MM.1S (cell line): ENCODE measurements at regions not wholly inside any gene's neighbourhood (a gene's known extent, or its start where the extent isn't known, plus 50 kb on each side); places are given as distances from the start of the nearest gene placed in this dataset.

Source experiments
- CTCF ChIP-seq: fragments of 300-600 bp; sonication (generic); IDR thresholded peaks from 2 replicates; pipeline ENCODE4 v1.5.1; 2016; ENCODE audit warnings: antibody characterized with exemption, low read length, mixed read lengths
- EZH2 ChIP-seq: fragments of 300-600 bp; sonication (generic); optimal IDR thresholded peaks from 2 replicates; pipeline ENCODE3; 2017; ENCODE audit warnings: low read depth, mild to moderate bottlenecking, antibody characterized with exemption, low read length, mixed read lengths

DNA sequence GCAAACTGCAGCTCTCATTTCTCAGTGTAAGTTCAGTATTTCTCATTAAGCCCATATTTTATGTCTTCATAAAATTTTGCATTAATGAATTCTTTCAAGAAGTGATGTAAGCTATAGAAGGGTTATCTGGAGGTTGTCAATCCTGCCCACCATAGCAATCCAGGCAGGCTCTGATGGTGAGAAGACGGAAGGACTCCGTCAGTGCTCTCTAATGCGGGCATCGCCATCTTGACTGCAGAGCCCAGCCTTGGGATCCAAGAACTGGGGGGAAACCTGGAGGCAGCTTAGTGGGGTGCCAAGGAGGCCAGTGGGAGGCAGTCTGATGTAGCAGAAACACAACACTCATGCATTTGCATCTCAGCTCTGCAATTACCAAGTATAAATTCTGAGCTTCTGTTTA, 707.4 kb upstream of the NRP1 start:
- TF ChIP-seq CTCF (no peak), EZH2 (no peak)
